NCI-H748 (cell line): ENCODE measurements at regions not wholly inside any gene's neighbourhood (a gene's known extent, or its start where the extent isn't known, plus 50 kb on each side); places are given as distances from the start of the nearest gene placed in this dataset.
"Not testable (repeated sequence)": the region's sequence is repeated elsewhere in the genome, so short reads cannot be mapped to it uniquely, and the experiment has no call there.

Experiments
- DNase-seq: peaks from one replicate; lab custom pipeline; 2025; ENCODE audit not compliant: unreplicated experiment; lab: John Stamatoyannopoulos, UW

DNA sequence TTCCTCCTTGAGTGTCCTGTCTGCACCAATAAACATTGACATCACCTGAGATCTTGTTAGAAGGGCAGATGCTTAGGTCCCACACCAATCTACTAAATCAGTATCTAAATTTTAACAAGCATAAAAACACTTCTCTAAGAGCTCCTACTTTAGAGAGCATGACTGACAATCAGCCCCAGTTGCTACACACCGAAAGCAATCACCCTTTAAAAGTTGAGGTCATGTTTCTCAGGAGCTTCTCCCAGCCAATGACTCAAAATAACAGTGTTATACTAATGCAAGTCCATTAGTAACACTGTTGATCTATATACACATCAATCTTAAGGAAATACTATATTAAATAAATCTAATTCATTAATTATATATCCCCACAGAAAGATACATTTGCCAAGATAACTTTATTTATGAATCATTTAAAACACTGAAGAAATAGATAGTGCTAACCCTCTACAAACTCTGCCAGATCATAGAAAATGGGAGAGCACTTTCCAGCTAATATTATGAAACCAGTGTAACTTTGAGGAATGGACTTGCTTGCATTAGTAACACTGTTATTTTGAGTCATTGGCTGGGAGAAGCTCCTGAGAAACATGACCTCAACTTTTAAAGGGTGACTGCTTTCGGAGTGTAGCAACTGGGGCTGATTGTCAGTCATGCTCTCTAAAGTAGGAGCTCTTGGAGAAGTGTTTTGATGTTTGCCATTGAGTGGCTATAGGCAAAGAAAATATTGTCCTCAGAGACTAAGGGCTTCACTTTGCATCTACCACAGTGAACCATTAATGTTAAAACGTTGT is 109.8 kb upstream of the HDX start:
- no peak for DNase-seq

DNA sequence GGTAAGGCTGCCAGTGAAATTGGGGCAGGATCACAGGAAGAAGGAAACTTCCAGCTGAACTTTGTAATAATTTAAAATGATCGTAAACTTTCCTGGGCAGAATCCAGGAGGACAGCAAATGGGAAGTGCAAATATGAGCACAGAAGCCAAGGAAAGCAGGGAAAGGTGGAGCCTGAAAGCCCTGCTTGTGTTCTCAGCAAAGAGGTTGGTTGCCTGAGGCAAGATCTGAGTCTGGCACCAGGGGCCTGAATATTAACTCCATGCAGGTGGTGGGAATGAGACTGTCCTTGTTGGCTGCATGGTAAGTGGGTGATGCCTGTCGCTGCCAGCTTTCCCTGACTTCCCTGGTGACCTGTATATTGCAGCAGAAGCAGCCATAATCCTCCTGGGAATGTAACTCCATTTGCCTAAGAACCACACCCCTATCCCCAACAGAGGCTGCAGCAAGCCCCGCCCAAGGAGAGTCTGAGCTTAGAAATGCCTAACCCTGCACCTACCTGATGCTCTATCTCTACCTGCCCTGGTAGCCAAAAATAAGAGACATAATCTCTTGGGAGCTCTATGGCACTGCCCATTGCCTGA is 132.0 kb upstream of the HDX start:
- DNase-seq, result peak; percentile 2

DNA sequence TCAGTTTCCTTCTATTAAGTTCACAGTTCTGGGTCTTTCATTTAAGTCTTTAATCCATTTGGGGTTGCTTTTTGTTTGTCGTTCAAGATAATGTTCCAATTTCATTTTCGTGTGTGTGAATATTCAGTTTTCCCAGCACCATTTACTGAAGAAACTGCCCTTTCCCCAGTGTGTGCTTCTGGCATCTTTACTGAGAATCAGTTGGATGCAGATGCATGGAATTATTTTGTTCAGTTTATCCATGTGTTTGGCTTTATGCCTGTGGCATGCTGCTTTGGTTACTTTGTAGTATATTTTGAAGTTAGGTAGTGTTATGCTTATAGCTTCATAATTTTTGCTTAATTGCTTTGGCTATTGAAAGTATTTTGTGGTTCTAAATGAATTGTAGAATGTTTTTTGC is 163.8 kb upstream of the HDX start:
- DNase-seq, result no peak

DNA sequence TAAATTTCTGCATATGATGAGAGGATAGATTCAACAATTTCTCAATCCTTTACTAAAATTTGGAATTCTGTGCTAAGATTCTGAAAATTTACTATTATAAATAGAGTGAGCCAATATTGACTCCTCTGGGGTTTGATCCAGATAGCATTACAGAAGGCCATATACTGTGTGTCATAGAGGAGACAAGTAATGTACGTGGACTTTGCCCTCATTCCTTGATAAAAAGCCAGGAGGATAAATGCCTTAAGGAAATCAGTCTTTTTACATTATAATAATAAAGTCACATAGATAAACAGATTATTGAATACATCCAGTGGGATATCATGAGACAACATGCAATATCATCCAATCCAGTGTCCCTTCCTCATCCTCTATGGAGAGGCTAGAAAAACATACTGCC is 188.0 kb upstream of the HDX start:
- no peak for DNase-seq

DNA sequence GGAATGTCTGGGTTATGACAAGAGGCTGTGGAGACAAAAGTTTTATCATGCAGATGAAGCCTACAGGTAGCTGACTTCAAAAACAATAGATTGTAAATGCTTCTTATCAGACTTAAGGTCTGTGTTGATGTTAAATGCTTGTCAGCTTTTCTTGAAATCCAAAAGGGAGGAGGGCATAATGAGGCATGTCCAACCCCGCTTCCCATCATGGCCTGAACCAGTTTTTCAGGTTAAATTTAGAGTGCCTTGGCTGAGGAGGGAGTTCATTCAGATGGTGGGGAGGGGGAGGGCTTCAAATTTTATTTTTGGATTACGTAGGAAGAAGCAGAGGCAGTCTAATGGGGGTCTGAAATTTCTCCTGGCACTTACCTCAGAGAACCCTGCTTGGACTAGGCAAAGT is 207.7 kb upstream of the HDX start:
- peak; percentile 5 for DNase-seq

DNA sequence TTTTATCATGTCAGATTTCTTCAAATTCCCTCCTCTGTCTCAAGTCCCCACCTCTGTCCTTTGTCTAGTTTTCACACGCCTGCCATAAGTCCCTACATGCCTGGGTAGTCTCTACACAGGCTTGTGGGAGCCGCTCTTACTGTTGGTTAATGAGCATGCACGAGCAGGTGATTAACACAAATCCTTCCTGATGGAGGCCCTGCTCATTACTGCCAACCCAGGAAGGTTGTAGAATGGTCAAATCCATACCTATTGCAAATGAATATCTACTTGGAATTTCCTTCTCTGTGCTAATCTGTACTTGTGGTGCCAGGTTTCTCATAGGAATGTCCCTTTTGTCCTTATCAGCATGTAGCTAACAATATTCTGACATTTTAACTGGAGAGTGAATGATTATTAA is 208.4 kb upstream of the HDX start:
- peak; percentile 1 for DNase-seq

DNA sequence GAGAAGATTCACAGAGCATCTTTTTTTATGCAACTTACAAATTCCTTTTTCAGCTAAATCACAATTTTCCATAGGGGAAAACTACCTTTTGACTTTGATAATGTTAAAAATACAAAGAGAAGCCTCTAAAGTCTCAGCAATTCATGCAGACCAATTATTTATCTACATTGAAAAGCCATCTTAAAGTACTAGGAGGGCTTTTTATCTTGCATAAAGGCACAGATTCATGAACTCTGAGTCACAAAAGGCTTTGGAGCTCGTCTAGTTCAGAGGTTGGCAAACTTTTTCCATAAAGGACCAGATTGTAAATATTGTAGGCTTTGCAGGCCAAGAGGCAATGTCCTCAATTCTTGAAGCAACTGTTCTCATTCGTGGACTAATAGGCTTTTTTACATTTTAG is 210.4 kb upstream of the HDX start:
- no peak for DNase-seq

DNA sequence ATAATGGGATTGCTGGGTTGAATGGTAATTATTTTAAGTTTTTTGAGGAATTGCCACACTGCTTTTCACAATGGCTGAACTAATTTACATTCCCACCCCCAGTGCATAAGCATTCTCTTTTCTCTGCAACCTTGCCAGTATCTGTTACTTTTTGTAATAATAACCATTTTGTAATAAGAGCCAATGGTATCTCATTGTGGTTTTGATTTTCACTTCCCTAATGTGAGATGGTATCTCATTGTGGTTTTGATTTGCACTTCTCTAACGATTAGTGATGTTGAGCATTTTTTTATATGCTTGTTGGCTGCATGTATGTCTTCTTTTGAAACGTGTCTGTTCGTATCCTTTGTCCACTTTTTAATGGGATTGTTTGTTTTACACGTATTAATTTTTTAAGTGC is 213.1 kb upstream of the HDX start:
- no peak for DNase-seq

DNA sequence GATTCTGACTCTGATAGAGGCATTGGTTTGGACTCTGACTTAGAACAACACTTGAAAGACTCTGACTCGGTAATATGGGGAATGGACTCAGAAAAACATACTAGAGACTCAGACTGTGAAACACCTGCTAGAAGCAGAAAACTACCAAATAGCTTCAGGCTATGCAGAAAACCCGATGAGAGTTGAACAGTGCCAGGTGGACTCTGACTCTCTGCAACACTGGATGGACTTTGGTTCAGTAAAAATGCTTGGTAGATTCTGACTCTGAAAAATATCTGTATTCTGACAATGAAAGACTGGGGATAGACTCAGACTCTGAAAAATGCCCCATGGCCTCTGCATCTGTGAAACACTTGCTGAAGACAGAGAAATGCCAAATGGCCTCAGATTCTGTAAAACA is 215.1 kb upstream of the HDX start:
- DNase-seq, result no peak

DNA sequence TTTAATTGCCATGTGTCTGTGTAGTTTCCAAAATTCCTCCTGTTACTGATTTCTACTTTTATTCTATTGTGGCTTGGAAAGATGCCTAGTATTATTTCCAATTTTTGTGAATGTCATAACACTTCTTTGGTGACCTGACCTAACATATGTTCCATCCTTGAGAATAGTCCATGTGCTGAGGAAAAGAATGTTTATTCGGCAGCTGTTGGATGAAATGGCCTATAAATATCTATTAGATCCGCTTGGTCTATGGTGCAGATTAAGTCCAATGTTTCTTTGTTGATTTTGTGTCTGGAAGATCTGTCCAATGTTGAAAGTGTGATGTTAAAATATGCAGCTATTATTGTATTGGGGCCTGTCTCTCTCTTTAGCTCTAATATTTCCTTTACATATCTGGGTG is 219.2 kb upstream of the HDX start:
- DNase-seq, result no peak

DNA sequence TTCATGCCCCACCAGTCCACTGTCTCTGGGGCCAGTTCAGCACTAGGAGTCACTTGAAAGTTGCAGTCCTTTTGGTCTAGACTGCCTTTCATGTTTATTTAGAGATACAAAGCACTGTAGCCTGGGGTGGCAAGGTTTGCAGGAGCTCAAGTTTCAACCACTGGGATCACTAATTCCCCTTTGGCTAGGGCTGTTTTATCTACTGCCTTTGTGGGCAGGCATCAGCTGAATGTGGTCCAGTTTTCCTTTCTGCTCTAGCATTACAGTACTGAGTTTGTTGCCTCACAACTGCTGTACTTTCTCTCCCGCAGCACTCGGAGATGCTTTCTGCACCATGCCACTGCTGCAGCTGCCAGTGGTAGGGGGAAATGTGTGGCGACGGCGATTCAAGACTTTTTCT is 222.3 kb upstream of the HDX start:
- DNase-seq, result peak; percentile 14

DNA sequence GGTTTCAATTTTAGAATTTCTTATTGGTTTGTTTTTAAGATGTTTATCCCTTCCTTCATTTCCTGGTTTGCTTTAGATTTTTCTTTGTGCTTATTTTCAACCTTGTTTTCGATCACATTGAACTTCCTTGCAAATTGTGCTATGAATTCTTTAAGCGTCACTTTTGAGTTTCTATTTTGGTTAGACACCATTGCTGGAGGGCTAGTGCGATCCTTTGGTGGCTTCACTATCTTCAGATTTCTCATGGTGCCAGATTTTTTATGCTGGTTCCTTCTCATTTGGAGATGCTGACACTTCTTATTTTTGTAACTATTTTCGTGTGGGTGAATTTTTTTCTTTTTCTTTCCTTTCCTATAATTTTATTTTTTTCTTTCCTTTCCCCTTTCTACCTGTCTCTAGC is 227.2 kb upstream of the HDX start:
- no peak for DNase-seq

DNA sequence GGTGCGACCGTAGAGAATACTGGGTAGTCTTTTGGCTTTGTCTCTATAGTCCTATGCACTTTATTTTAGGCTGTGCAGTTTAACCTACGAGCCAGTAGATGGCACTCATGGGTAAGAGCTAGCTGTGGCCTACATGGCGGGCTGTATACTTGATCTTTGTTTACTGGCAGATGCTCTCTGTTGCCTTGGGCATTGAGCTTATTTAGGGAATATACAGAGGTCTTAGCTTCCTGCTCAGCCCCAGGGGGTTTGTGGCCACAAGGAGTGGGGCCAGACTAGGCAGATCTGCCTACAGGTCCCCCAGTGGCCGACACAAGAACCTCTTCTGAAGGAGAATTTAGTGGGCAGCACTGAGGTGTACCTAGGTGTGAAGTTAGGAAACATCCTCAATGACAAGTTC is 227.6 kb upstream of the HDX start:
- peak; percentile 75 for DNase-seq

DNA sequence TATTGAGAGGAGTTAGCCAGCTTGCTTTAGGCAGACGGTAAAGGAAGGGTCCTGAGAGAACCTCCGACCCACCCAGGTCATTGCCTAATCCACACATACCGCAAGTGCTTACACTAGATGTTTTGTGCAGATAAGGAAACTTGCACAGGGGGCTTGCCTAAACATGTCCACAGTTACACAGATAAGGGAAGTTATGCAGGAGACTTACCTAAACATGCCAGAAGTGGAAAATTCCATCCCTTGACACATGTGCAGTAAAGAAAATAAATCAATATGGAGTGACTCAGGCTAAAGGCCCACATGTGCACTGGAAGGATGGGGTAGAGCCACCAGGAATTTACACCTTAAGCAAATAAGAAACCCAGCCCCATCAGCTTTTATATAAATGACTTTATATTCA is 232.8 kb upstream of the HDX start:
- DNase-seq, result no peak

DNA sequence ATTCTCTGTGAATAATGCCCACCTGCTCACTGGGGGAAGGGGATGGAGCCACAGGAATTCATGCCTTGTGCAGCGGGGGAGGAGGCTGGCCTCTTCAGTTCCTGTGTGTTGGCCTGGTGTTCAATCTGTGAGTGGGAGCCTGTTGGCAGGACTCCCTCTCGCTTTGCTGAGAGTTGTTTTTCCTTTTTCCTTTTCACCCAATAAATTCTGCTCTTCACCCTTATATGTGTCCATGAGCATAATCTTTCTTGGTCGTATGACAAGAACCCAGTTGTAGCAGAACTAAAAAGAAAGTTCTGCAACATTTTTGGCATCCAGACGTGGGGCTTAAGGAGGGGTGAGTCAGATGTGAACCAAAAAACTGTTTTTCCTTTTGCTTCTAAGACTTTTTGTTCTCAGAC is 235.2 kb upstream of the HDX start:
- no peak for DNase-seq

DNA sequence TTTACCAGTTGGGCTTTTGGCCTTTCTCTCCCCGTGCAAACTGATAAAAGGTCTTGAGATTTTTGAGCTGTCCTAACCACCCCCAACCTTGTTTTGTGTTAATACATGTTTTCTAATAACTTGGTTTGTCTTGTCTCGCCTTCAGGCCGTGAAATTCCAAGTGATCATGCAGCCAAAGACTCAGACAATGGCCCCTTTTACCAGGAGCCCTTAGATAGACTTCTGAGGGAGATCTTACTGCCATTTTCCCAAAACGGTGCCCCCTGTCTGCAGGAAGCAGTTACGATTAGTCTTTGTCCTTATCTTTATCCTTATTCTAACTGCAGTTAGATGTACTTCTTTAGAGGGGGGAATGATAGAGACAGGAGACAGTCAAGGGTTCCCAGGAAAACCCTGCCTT is 245.3 kb upstream of the HDX start:
- no peak for DNase-seq

DNA sequence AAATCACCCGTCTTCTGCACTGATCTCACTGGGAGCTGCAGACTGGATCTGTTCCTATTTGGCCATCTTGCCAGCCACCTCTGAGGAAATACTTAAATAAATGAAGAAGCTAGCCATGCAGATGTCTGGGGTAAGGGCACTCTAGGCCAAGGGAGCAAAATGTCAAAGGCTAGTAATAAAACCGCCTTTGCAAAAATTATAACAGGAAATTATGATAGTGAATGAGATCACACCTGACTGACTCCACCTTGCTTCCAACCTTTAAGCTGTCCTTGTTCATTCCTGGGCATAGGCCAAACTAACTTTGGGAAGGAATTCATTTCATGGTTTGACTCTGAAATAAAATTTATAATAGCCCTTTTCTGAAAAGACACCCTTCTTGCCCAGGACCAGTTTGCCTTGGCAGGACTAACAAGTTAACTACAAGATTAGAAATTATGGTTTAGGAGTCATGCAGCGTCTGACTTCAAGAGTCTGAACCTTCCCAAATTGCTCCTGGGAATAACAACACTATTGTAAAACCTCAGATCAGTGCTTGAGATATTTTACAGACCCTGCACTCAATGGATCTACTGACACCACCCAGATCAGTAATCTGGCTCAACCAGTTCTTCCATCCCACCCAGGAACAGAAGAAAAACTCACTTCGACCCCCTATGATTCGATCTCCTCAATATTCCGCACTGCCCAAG is 246.9 kb upstream of the HDX start:
- DNase-seq, result no peak

DNA sequence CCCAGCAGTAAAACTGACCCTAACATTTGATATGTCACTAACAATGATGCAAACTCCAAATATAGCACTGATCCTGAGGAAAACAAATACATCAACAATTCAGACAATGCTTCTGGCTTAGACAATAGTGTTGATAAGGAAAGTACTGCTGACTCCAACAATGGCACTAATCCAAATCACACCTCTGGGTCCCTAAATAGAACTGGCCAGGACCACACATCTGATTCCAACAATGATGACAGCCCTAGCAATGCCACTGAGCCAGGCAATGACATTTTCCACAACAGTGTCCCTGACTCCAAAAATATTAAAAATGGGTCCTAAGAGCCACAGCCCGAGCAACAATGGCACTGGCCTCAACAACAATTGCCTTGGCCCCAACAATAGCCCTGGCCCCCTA is 243.1 kb upstream of the APOOL start:
- DNase-seq, result no peak

DNA sequence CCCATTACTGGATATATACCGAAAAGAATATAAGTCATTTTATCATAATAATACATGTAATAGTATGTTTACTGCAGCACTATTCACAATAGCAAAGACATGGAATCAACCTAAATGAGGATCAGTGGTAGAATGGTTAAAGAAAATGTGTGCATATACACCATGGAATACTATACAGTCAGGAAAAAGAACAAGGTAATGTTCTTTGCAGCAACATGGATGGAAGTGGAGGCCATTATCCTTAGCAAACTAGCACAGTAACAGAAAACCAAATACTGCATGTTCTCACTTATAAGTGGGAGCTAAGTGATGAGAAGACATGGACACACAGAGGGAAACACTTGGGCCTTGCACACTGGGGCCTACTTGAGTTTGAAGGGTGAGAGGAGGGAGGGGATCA is 207.4 kb upstream of the APOOL start:
- no peak for DNase-seq

DNA sequence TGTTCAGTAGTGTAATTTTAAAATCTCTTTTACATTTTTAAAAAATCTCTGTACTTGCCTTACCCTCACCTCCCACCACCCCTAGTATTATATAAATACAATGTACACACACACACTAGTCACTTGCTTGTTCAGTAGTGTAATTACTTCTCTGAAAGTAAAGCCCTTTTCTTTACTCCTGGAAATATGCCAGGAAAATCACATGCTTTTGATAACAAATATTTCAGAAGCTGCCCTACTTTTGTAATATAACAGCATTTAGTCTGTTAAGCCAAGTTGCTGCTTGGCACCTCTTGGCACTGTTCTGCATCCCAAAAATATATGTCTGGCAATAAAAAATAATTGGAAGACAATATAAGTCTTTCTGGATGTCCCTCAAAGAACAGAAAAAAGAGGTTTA is 172.8 kb upstream of the APOOL start:
- peak; percentile 87 for DNase-seq

DNA sequence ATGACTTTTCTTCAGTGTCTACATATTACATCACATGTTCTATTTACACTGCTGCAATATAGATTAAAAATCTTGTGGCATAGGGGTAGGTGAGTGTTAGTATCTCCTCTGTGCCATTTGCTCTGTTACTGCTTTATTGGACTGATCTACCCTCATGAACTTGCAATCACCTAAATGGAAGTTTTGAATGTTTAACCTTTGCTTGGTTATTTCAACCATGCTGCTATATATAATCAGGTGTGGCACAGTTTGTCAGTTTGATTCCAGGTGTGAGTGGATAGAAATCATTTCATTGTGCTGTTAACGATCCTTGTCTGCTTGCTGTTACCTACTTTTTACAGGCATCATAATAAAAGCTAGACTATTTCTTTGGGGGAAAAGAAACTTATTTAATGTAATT is 157.1 kb upstream of the APOOL start:
- not testable (repeated sequence) for DNase-seq

DNA sequence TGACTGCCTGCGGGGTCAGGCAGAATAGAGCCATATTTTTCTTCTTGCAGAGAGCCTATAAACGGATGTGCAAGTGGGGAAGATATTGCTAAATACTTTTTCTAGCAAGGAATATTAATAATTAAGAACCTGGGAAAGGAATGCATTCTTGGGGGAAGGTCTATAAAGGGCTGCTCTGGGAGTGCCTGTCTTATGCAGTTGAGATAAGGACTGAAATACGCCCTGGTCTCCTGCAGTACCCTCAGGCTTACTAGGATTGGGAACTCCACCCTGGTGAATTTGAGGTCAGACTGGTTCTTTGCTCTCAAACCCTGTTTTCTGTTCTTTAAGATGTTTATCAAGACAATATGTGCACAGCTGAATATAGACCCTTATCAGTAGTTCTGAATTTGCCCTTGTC is 152.5 kb upstream of the APOOL start:
- not testable (repeated sequence) for DNase-seq
